HG02884 (cell line): ENCODE measurements at regions not wholly inside any gene's neighbourhood (a gene's known extent, or its start where the extent isn't known, plus 50 kb on each side); places are given as distances from the start of the nearest gene placed in this dataset.
"Not testable (repeated sequence)": the region's sequence is repeated elsewhere in the genome, so short reads cannot be mapped to it uniquely, and the experiment has no call there.

Experiments used
- ATAC-seq: cut with Tn5 transposase; IDR thresholded peaks from one replicate; pipeline ENCODE4 v1.9.1; 2021; ENCODE audit warnings: mild to moderate bottlenecking, moderate library complexity; ENCODE audit not compliant: unreplicated experiment

- peak; percentile 48 for ATAC-seq
Measured at GRCh38 chr4:154982187-154983047, 201.3 kb downstream of the RBM46 start.

- ATAC-seq = no peak
Measured at GRCh38 chr4:154983714-154984113, 202.6 kb downstream of the RBM46 start.

- ATAC-seq = peak; percentile 97
Measured at GRCh38 chr4:154984148-154984547, 203.1 kb downstream of the RBM46 start.

DNA sequence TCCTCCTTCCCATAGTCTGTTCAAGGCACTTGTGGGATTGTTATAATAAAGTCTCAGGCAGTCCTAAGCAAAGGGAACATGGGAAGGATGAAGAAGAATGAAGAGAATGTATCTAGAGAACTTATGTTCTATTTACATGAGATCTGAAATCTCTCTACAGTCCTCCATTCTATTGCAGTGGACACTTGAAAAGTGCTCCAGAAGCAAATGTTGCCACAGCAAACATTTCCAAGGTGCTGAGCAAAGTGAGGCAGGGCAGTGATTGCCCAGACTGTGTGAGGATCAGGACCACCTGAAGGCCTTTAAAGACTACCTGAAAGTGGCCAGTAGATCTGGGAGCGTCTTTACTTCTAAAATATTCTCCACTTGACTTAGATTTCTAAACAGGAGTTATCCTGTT lies 203.5 kb downstream of the RBM46 start:
- ATAC-seq = no peak

DNA sequence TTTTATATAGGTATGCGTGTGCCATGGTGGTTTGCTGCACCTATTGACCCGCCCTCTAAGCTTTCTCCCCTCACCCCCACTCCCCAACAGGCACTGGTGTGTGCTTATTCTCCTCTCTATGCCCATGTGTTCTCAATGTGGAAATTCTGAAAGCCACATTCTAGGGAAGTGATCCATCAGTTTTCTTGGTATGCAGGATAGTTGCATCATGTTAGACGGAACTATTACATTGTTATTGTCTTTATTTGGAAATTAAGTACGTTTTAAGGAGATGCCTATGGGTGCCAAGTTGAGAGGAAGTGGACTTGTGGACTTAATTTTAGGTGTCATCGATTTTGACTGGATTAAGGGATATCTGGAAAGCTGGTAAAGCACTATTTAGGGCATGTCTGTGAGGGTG lies 204.6 kb downstream of the RBM46 start:
- ATAC-seq = no peak

DNA sequence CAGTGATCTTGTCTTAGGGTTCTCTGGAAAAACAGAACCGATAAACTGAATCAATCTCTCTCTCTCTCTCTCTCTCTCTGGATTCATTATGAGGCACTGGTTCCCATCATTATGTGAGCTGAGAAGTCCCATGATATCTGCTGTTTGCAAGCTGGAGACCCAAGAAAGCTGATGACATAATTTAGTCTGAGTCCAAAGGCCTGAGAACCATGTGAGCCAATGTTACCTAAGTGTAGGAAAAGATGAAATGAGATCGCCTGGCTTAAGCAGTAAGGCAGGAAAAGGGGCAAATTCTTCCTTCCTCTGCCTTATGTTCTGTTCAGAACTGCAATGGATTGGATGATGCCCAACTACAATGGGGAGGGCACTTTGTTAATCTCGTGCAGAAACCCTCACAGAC lies 207.4 kb downstream of the RBM46 start:
- no peak for ATAC-seq

GRCh38 chr4:154989511-154989910 lies 208.4 kb downstream of the RBM46 start:
- no peak for ATAC-seq

DNA sequence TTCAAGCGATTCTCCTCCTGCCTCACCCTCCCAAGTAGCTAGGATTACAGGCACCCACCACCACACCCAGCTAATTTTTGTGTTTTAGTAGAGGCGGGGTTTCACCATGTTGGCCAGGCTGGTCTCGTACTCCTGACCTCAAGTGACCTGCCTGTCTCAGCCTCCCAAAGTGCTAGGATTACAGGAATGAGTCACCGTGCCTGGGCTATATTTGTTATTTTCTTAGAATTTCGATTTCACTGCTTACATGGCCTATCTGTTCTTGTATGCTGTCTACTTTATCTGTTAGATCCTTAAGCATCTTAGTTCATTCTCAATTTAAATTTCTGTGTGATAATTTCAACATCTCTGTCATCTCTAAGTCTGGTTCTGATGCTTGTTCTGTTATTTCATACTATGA lies 210.6 kb upstream of the NPY2R start:
- not testable (repeated sequence) for ATAC-seq

GRCh38 chr4:154998284-154998683 lies 210.2 kb upstream of the NPY2R start:
- ATAC-seq = no peak

DNA sequence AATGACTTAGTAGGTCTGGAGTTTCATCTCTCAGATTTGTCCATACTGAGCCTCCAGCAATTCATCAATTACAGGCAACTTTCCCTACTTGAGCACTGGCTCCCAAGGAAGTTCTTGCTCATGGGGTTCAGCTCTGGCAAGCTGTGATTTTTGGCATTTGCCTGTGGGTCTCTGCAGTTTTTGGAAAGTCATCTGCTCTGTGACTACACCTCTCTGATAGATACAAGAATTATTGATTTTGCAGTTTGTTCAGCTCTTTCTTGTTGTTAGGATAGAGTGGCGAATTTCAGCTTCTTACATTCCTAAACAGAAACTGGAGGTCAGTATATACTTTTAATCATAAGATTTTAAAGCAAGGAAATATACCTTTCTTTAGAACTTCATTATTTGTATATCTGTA lies 209.7 kb upstream of the NPY2R start:
- no peak for ATAC-seq

DNA sequence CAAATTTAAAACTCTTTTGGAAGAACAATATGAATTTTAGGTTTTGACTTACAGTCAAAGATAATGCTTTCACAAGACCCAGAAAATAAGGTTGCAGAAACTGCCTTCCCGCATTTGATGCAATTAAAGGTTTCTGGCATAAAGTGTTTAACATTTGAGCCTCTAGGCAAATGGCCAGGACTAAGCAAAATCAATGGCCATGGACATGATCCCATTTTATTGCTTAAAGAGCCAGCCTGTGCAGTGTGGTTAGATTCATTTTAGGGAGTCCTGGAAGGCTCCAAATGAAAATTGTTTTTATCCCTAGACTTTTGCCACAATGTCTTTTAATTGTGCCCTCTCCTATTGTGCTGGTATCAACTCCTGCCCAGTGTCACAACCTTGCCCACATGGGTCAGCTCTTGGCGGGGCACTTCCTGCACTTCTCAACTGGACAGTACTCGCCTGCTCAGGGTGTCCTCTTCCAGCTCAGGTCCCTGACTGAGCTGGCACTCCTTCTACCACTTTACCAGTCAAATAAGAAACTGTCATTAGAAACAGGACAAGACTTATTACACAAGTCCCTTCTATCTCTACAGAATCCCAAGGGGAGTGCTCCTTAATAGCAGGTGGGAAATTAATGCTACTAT lies 208.4 kb upstream of the NPY2R start:
- ATAC-seq = no peak

DNA sequence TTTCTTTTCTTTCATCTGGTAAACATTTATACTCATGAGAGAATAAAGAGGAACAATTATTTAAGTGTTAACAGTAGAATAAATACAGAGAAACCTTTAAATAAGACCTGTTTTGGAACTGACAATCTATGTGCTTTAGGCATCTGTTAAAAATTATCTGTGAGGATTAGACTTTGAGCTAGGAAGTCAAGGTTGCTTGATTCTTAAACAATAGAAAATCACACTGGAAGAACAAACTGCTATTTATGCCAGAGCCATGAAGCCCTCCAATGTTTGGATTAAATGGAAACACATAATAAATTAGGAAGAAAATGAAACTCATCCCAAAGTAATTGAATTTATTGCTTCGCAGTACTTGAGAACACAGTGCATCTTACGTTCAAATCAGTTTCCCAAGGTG lies 207.2 kb upstream of the NPY2R start:
- no peak for ATAC-seq

GRCh38 chr4:155005395-155006090 lies 202.9 kb upstream of the NPY2R start:
- no peak for ATAC-seq

- no peak for ATAC-seq
Measured at GRCh38 chr4:155007660-155008176, 200.7 kb upstream of the NPY2R start.

DNA sequence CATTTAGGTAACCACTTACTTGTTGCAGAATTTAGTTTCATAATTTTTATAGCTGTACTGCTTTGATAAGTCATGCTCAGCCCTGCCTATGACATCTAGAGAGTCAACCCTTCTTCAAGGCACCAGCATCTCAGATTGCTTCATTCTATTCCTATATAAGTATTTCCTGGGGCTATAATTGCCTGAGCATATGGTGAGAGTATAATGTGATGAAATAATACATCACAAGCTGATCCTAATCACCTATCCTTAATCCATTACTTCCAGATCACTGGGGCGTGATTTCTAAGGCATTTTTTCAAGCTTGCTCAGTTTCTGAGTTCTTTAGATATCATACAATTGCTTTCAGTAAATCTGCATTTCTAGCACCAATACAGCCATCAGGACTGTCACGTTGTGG lies 200.0 kb upstream of the NPY2R start:
- ATAC-seq = no peak

DNA sequence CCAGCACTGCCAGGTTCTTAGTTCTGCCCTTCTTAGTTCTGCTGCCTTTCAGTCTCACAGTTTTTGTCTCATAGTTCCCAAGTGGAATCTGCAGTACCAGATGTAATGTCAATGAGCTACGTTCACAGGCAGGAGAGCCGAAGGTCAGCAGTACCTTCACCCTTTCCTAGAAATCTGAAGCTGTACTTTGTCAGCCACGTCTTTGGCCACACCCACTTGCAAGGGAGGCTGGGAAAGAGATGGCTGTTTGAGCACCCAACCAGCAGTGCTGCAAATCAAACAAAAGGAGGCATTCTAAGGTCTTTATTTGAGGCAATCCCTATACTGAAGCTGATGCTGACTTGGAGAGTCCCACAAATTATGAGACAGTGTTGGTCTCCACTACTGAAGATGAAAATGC lies 199.1 kb upstream of the NPY2R start:
- no peak for ATAC-seq

DNA sequence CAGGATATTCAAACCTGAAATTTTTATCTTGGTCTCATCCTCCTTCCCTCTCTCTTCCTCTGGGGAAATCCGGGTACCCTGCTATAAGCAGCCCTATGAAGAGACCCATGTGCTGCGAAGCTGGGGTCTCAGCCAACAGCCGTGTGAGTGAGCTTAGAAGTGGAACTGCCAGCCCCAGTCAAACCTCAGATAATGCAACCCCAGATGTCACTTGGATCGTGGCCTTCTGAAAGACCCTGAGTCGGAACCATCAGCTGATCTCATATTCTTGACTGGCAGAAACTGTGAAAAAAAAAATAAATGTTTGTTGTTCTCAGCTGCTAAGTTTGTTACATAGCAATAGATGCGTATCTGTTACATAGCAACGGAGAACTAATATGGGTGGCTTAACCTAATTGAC lies 198.1 kb upstream of the NPY2R start:
- ATAC-seq = no peak

DNA sequence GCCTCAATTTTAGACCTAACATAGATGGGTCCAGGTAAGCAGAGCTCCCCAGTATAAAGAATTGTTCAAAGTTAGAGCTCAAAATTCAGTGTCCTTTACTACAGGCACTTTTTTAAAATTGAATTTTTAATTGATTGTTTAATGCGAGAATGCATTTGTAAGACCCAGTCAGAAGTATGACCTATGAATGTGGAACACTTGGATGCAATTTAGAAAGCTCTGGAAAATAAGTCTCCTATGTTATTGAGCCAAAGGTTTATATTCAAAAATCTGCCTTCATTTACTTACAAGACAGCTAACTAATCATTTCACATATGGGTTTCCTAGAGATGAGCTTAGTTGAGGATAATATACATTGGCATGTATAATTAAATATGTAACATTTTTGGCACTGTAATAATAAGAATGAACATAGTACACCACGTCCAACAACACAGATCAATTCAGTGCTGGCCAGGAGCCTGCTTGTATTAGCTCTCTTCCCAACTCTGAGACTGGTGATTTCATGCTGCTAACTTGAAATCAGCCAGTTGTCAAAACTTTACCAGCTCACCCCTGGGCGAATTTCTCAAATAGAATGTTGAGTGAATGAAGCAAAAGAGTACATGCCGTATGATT lies 197.2 kb upstream of the NPY2R start:
- ATAC-seq = no peak

DNA sequence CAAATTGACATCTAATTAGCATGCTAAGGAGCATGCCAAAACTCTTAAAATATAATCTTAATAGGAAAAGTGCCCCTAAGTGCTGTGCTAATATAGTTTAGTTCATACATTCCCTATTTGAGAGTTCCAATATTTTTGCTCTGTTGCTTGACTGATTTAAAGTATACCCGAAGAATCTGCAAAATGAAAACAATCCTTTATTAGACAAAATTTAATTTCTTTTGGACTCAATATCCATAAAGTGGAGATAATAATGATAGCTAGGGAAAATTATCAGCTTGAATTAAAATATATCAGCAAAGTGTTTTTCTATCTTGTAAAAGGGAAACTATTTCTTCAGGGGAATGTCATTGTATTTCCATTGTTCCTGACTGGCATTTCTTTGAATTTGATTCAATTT lies 196.0 kb upstream of the NPY2R start:
- ATAC-seq = no peak

GRCh38 chr4:155017426-155017825 lies 191.0 kb upstream of the NPY2R start:
- ATAC-seq = no peak

DNA sequence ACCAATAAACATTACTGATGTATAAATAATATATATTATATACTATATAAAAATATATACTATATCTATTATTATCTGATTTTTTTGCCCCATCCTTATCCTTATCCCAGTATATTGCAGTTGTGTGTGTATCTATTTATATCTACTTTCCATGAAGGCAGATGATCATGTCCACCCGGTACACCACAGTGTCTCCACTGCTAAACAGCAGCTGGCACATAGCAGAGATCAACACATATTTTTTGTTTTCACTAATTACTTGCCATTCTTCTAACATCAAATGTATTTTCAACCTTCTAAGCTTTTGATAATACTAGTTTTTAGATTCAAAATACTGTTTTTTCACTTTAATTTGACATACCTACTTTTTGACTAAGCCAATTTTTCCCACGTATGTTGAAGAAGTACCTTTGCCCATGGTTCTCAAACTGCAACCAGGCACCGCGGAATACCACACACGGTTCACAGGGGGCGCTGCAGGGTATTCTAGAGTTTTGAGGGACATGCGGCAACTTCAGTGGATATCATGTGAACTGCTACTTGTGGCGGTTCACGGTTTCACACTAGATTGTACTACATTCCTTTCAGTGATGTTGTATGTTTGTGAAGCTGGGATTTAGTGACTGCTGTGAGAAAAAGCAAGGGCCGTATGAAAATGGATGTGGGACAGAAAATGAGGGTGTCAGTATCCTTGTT lies 182.5 kb upstream of the NPY2R start:
- peak; percentile 95 for ATAC-seq
